Loucy (cell line): ENCODE measurements at regions not wholly inside any gene's neighbourhood (a gene's known extent, or its start where the extent isn't known, plus 50 kb on each side); places are given as distances from the start of the nearest gene placed in this dataset.

ENCODE experiments used
- EZH2phosphoT487 ChIP-seq: fragments of 200-600 bp; IDR thresholded peaks from 2 replicates; pipeline ENCODE4 v1.6.1; 2018; ENCODE audit warnings: antibody characterized with exemption, mild to moderate bottlenecking, moderate library complexity, borderline replicate concordance
- TF ChIP-seq, protein P1 (sequence below): fragments of 200-600 bp; sonication (generic); conservative IDR thresholded peaks from 2 replicates; pipeline ENCODE4 v1.5.1; 2014; ENCODE audit warnings: mild to moderate bottlenecking, antibody characterized with exemption, low read length

DNA sequence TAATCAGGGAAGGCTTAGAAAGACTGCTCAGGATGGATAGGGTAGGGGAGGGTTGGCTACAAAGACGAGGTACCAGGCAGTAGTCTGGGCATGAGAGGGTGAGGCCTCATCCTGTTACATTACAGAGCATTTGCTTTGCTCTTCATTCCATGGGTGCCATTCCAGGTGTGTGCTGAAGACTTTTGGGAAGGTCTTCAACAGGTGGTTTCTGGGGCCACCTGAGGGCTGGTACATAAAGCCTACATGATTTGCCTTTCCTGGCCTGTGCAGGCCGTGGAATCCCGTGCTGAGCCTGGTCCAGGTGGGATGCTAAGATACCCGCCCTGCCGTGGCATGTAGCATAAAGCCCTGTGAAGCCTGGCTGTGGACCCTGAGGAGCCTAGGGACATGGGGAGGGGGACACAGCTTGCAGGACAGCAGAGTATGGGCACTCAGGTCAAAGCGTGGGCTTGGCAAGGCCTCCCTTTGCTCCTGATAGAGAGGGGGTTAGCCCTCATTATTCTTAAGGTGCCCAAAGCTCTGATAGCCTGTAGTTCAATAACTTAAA lies 55.6 kb upstream of the ZNF536 start:
- TF ChIP-seq, protein P1, sequence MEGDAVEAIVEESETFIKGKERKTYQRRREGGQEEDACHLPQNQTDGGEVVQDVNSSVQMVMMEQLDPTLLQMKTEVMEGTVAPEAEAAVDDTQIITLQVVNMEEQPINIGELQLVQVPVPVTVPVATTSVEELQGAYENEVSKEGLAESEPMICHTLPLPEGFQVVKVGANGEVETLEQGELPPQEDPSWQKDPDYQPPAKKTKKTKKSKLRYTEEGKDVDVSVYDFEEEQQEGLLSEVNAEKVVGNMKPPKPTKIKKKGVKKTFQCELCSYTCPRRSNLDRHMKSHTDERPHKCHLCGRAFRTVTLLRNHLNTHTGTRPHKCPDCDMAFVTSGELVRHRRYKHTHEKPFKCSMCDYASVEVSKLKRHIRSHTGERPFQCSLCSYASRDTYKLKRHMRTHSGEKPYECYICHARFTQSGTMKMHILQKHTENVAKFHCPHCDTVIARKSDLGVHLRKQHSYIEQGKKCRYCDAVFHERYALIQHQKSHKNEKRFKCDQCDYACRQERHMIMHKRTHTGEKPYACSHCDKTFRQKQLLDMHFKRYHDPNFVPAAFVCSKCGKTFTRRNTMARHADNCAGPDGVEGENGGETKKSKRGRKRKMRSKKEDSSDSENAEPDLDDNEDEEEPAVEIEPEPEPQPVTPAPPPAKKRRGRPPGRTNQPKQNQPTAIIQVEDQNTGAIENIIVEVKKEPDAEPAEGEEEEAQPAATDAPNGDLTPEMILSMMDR, result no peak
- no peak for TF ChIP-seq EZH2phosphoT487
